GM12878 (cell line): ENCODE measurements at regions not wholly inside any gene's neighbourhood (a gene's known extent, or its start where the extent isn't known, plus 50 kb on each side); places are given as distances from the start of the nearest gene placed in this dataset.

Source experiments
- ATAC-seq: fragments of 200-7000 bp; cut with Tn5 transposase; 3 replicates; pipeline ENCODE4 v1.9.1; 2020; ENCODE audit warnings: mild to moderate bottlenecking, moderate library complexity
- BruUV-seq: library from RNA; stranded (reverse); fragments of 400-500 nt; replicated peaks from 2 replicates; lab custom pipeline; 2021; lab: Mats Ljungman, UMichigan
- CTCF ChIA-PET: fragments of 300-600 bp; sonication (Branson Sonifier 250); formaldehyde crosslinking; extraction: SDS; loops from one replicate; lab custom pipeline; 2021; ENCODE audit warnings: inconsistent platforms; lab: Yijun Ruan, JAX
- POLR2A ChIA-PET: fragments of 350-600 bp; formaldehyde crosslinking; extraction: SDS; loops from one replicate; lab custom pipeline; 2021; ENCODE audit warnings: inconsistent platforms; lab: Charles Lee
- RAD21 ChIA-PET: fragments of 300-600 bp; sonication (Branson Sonifier 250); formaldehyde crosslinking; loops from one replicate; lab custom pipeline; 2023; ENCODE audit warnings: antibody characterized with exemption; ENCODE audit not compliant: unreplicated experiment; lab: Charles Lee
- SMC1A ChIA-PET: fragments of 300-600 bp; sonication (Branson Sonifier 250); formaldehyde crosslinking; loops from one replicate; lab custom pipeline; 2023; ENCODE audit not compliant: unreplicated experiment, uncharacterized antibody; lab: Charles Lee
- DNase-seq: peaks from one replicate; pipeline ENCODE4 v3.0.0-alpha.2; 2011; ENCODE audit warnings: low read depth, low spot score
- FAIRE-seq: peaks from 3 replicates; lab custom pipeline; 2011; peaks lifted over from hg19 to GRCh38; lab: Jason Lieb, UNC
- H2AFZ ChIP-seq: 2 replicates; pipeline ENCODE4 v1.6.0; 2011; ENCODE audit warnings: low read depth, low read length, control low read depth; ENCODE audit not compliant: control insufficient read depth
- H3K27ac ChIP-seq: 2 replicates; pipeline ENCODE4 v1.5.1; 2011; ENCODE audit warnings: control low read depth; ENCODE audit not compliant: control insufficient read depth, insufficient read depth
- H3K27me3 ChIP-seq, 2 experiments: replicated peaks in 1 of 2; 2 replicates each; pipeline versions ENCODE4 v1.6.0 to v1.6.1; 2011; ENCODE audit warnings: low read length in 1 of 2; ENCODE audit not compliant: control insufficient read depth in 2 of 2, insufficient read depth in 2 of 2
- H3K36me3 ChIP-seq, 2 experiments: 2 replicates each; pipeline ENCODE4 v1.5.1; 2011; ENCODE audit warnings: low read length in 1 of 2; ENCODE audit not compliant: control insufficient read depth in 2 of 2, insufficient read depth in 2 of 2
- H3K4me1 ChIP-seq: 2 replicates; pipeline ENCODE4 v1.6.1; 2011; ENCODE audit warnings: mild to moderate bottlenecking, low read length, moderate library complexity, mixed read lengths; ENCODE audit not compliant: control insufficient read depth, insufficient read depth
- H3K4me2 ChIP-seq: 2 replicates; pipeline ENCODE4 v1.6.0; 2011; ENCODE audit warnings: control low read depth; ENCODE audit not compliant: control insufficient read depth, insufficient read depth
- H3K4me3 ChIP-seq: fragments of 200-600 bp; sonication (generic); 2 replicates; pipeline ENCODE4 v1.5.1; 2016
- H3K79me2 ChIP-seq: 2 replicates; pipeline ENCODE4 v1.6.0; 2011; ENCODE audit warnings: low read length; ENCODE audit not compliant: control insufficient read depth, insufficient read depth
- H3K9ac ChIP-seq: 2 replicates; pipeline ENCODE4 v1.8.0; 2011; ENCODE audit warnings: low read length, control low read depth, mixed read lengths; ENCODE audit not compliant: control insufficient read depth, insufficient read depth
- H3K9me3 ChIP-seq: replicated peaks from 3 replicates; pipeline ENCODE4 v1.5.1; 2011; ENCODE audit warnings: mild to moderate bottlenecking, low read length; ENCODE audit not compliant: control insufficient read depth, insufficient read depth
- H4K20me1 ChIP-seq: 2 replicates; pipeline ENCODE4 v1.6.0; 2011; ENCODE audit not compliant: control insufficient read depth, insufficient read depth
- ATF2 ChIP-seq: IDR thresholded peaks from 2 replicates; pipeline ENCODE4 v1.6.1; 2012; ENCODE audit warnings: low read length, inconsistent platforms
- BACH1 ChIP-seq: fragments of 450-650 bp; IDR thresholded peaks from 2 replicates; pipeline ENCODE4 v1.6.1; 2017; ENCODE audit warnings: mild to moderate bottlenecking, borderline replicate concordance
- CHD4 ChIP-seq: fragments of 200-600 bp; sonication (generic); IDR thresholded peaks from 2 replicates; pipeline ENCODE4 v1.6.1; 2016; ENCODE audit warnings: mild to moderate bottlenecking
- DPF2 ChIP-seq: fragments of 450-650 bp; IDR thresholded peaks from 2 replicates; pipeline ENCODE4 v1.6.1; 2017; ENCODE audit warnings: mild to moderate bottlenecking
- EP300 ChIP-seq, 2 experiments: fragments of 150-350 bp in 1 of 2; IDR thresholded peaks; 2 replicates each; pipeline ENCODE4 v1.6.1; 2011 to 2012; ENCODE audit warnings: low read depth in 2 of 2, low read length in 2 of 2, borderline replicate concordance in 1 of 2, improper control_type of control experiment in 1 of 2, inconsistent platforms in 1 of 2; ENCODE audit not compliant: control insufficient read depth in 1 of 2
- POLR2AphosphoS2 ChIP-seq: IDR thresholded peaks from 2 replicates; pipeline ENCODE4 v1.6.1; 2011; ENCODE audit warnings: low read depth, mild to moderate bottlenecking, low read length, improper control_type of control experiment, moderate library complexity
- ZNF217 ChIP-seq: fragments of 450-650 bp; IDR thresholded peaks from 2 replicates; pipeline ENCODE4 v1.6.1; 2017; ENCODE audit warnings: antibody characterized with exemption, mild to moderate bottlenecking
- ZNF687 ChIP-seq: fragments of 450-650 bp; IDR thresholded peaks from 2 replicates; pipeline ENCODE4 v1.6.1; 2017; ENCODE audit warnings: mild to moderate bottlenecking, moderate library complexity
- WGBS: methylation state at CpG from one replicate; pipeline ENCODE4 v1.1.6; 2016; ENCODE audit warnings: low lambda C conversion rate; ENCODE audit not compliant: insufficient replicate concordance, insufficient coverage; ENCODE audit errors: missing lambda C conversion rate; 5-methylcytosine and 5-hydroxymethylcytosine counted together
- in situ Hi-C: fragments of 300-500 bp; cut with MboI; formaldehyde crosslinking; loops from 9 replicates; pipeline ENCODE4 v1.14.3; 2018; ENCODE audit warnings: mixed read lengths
- intact Hi-C: fragments of 100-400 bp; cut with micrococcal nuclease; formaldehyde crosslinking; loops from one replicate; pipeline ENCODE4 v1.14.2; 2022; ENCODE audit not compliant: unreplicated experiment
- TF ChIP-seq, protein P1 (sequence below): fragments of 450-650 bp; IDR thresholded peaks from 2 replicates; pipeline ENCODE4 v1.6.1; 2018; ENCODE audit warnings: borderline replicate concordance, mild to moderate bottlenecking; ENCODE audit not compliant: partially characterized antibody
- TF ChIP-seq, protein P2 (sequence below): fragments of 150-350 bp; IDR thresholded peaks from 2 replicates; pipeline ENCODE4 v1.6.1; 2014; ENCODE audit warnings: mild to moderate bottlenecking, low read depth, low read length
- TF ChIP-seq, protein P3 (sequence below): fragments of 450-650 bp; formaldehyde crosslinking; IDR thresholded peaks from 2 replicates; pipeline ENCODE4 v1.4.0; 2022; ENCODE audit warnings: mild to moderate bottlenecking, moderate library complexity

DNA sequence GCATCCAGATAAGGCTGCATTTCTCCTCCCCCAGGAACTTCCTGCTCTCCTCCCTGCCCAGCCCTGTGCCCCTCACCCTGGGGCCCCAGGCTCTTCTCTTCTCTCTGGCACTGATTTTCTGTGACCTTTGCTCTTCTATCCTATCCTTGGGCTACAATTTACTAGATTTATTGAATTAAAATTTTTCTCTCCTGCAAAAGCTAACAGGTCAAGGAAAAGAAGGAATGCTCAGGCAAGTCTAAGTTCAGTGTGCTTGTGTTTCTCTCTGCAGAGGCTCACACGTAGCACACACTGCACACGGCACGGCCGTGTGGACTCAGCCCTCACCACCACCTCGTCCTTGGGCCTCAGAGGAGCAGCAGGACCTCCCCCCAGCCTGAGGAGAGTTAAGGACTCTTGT is 94.2 kb upstream of the SNTG2 start:
- no TSS peak for BruUV-seq
- Histone ChIP-seq H3K27me3 (no peaks in the 10 kb centered on the region), H3K9ac (no peak overlapping the region), H3K4me2 (no peak overlapping the region), H4K20me1 (no peaks in the 10 kb centered on the region), H3K9me3 (no peaks in the 10 kb centered on the region; the same call in 2 of the 3 replicates), H3K4me1 (no peaks in the 10 kb centered on the region), H3K4me3 (no peak overlapping the region), H2AFZ (no peak overlapping the region), H3K79me2 (no peaks in the 10 kb centered on the region), H3K36me3 (no peaks in the 10 kb centered on the region), H3K27ac (no peak overlapping the region)
- in situ Hi-C loops (loop anchor here (10.0 kb wide), 1 partner anchor 688 kb away; no protein-coding TSS in a partner anchor), intact Hi-C loops (no loop called here)
- ChIA-PET RAD21 (no interaction called here), SMC1A (no interaction called here), POLR2A (no interaction called here), CTCF (interaction anchor here (0.7 to 1.2 kb wide), 3 partner anchors 8 to 141 kb away, joined by 3 read pairs; no protein-coding TSS in a partner anchor)
- FAIRE-seq (no peak), ATAC-seq (no peak), DNase-seq (no peak)
- 51% methylated on average over 5 of the region's 5 CpGs for WGBS
- TF ChIP-seq ATF2 (no peak), BACH1 (no peak), ZNF217 (no peak), ZNF687 (no peak), CHD4 (no peak), POLR2AphosphoS2 (no peak), DPF2 (no peak), EP300 (IDR thresholded peaks at IDR 0.05; ENCODE audit: borderline replicate concordance in 1 of 2, control insufficient read depth in 1 of 2, low read depth in 2 of 2, low read length in 2 of 2) (no peak)
- TF ChIP-seq, protein P1, sequence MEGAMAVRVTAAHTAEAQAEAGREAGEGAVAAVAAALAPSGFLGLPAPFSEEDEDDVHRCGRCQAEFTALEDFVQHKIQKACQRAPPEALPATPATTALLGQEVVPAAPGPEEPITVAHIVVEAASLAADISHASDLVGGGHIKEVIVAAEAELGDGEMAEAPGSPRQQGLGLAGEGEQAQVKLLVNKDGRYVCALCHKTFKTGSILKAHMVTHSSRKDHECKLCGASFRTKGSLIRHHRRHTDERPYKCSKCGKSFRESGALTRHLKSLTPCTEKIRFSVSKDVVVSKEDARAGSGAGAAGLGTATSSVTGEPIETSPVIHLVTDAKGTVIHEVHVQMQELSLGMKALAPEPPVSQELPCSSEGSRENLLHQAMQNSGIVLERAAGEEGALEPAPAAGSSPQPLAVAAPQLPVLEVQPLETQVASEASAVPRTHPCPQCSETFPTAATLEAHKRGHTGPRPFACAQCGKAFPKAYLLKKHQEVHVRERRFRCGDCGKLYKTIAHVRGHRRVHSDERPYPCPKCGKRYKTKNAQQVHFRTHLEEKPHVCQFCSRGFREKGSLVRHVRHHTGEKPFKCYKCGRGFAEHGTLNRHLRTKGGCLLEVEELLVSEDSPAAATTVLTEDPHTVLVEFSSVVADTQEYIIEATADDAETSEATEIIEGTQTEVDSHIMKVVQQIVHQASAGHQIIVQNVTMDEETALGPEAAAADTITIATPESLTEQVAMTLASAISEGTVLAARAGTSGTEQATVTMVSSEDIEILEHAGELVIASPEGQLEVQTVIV: no peak
- TF ChIP-seq, protein P2, sequence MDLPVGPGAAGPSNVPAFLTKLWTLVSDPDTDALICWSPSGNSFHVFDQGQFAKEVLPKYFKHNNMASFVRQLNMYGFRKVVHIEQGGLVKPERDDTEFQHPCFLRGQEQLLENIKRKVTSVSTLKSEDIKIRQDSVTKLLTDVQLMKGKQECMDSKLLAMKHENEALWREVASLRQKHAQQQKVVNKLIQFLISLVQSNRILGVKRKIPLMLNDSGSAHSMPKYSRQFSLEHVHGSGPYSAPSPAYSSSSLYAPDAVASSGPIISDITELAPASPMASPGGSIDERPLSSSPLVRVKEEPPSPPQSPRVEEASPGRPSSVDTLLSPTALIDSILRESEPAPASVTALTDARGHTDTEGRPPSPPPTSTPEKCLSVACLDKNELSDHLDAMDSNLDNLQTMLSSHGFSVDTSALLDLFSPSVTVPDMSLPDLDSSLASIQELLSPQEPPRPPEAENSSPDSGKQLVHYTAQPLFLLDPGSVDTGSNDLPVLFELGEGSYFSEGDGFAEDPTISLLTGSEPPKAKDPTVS: no peak
- TF ChIP-seq, protein P3, sequence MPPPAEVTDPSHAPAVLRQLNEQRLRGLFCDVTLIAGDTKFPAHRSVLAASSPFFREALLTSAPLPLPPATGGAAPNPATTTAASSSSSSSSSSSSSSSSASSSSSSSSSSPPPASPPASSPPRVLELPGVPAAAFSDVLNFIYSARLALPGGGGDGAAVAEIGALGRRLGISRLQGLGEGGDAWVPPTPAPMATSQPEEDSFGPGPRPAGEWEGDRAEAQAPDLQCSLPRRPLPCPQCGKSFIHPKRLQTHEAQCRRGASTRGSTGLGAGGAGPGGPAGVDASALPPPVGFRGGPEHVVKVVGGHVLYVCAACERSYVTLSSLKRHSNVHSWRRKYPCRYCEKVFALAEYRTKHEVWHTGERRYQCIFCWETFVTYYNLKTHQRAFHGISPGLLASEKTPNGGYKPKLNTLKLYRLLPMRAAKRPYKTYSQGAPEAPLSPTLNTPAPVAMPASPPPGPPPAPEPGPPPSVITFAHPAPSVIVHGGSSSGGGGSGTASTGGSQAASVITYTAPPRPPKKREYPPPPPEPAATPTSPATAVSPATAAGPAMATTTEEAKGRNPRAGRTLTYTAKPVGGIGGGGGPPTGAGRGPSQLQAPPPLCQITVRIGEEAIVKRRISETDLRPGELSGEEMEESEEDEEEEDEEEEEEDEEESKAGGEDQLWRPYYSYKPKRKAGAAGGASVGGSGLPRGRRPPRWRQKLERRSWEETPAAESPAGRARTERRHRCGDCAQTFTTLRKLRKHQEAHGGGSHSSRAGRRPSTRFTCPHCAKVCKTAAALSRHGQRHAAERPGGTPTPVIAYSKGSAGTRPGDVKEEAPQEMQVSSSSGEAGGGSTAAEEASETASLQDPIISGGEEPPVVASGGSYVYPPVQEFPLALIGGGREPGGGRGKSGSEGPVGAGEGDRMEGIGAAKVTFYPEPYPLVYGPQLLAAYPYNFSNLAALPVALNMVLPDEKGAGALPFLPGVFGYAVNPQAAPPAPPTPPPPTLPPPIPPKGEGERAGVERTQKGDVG (CRISPR knock-in tag): no peak
